Liver (tissue), 7 donors: ENCODE measurements at regions not wholly inside any gene's neighbourhood (a gene's known extent, or its start where the extent isn't known, plus 50 kb on each side); places are given as distances from the start of the nearest gene placed in this dataset.

Source experiments
- DNase-seq: peaks from one replicate; pipeline ENCODE4 v3.0.0-alpha.2; 2017; ENCODE audit warnings: low spot score
- H3K27ac ChIP-seq, 2 donors: one replicate each; pipeline ENCODE4 v1.7.0; 2013; ENCODE audit warnings: inconsistent platforms in 2 of 2, low read length in 2 of 2, control low read depth in 1 of 2, low read depth in 1 of 2, mild to moderate bottlenecking in 1 of 2
- H3K27me3 ChIP-seq, 4 donors: one replicate each; pipeline versions ENCODE4 v1.6.1 to v1.7.0; 2013; ENCODE audit warnings: low read length in 3 of 4, inconsistent platforms in 1 of 4, mild to moderate bottlenecking in 1 of 4, moderate library complexity in 1 of 4; ENCODE audit not compliant: control insufficient read depth in 4 of 4, insufficient read depth in 4 of 4
- H3K36me3 ChIP-seq, 4 donors: one replicate each; pipeline versions ENCODE4 v1.6.1 to v1.7.0; 2013; ENCODE audit warnings: low read length in 3 of 4, mild to moderate bottlenecking in 3 of 4, low read depth in 1 of 4, moderate library complexity in 1 of 4; ENCODE audit not compliant: control insufficient read depth in 4 of 4, insufficient read depth in 3 of 4
- H3K4me1 ChIP-seq, 4 donors: one replicate each; pipeline versions ENCODE4 v1.6.1 to v1.7.0; 2013; ENCODE audit warnings: low read length in 3 of 4, mild to moderate bottlenecking in 3 of 4, moderate library complexity in 1 of 4; ENCODE audit not compliant: control insufficient read depth in 4 of 4, insufficient read depth in 4 of 4
- H3K4me3 ChIP-seq, 3 donors: one replicate each; pipeline versions ENCODE4 v1.6.1 to v1.7.0; 2013; ENCODE audit warnings: low read length in 3 of 3, control low read depth in 1 of 3, low read depth in 1 of 3, mild to moderate bottlenecking in 1 of 3
- H3K9ac ChIP-seq, 2 donors: one replicate each; pipeline ENCODE4 v1.7.0; 2013; ENCODE audit warnings: low read length in 2 of 2, mild to moderate bottlenecking in 2 of 2, moderate library complexity in 2 of 2, control low read depth in 1 of 2, low read depth in 1 of 2
- H3K9me3 ChIP-seq, 4 donors: one replicate each; pipeline versions ENCODE4 v1.6.1 to v1.7.0; 2013; ENCODE audit warnings: low read length in 3 of 4; ENCODE audit not compliant: control insufficient read depth in 4 of 4
- FOXA1 ChIP-seq: IDR thresholded peaks from 2 replicates; pipeline ENCODE4 v1.6.1; 2016; ENCODE audit warnings: antibody characterized with exemption
- FOXA2 ChIP-seq: IDR thresholded peaks from 2 replicates; pipeline ENCODE4 v1.6.1; 2016; ENCODE audit warnings: antibody characterized with exemption
- GABPA ChIP-seq, 2 donors: IDR thresholded peaks in 1 of 2; conservative IDR thresholded peaks in 1 of 2; 2 replicates each; pipeline ENCODE4 v1.6.1; 2016; ENCODE audit warnings: antibody characterized with exemption in 2 of 2, mild to moderate bottlenecking in 1 of 2, moderate library complexity in 1 of 2
- HNF4A ChIP-seq, 2 donors: conservative IDR thresholded peaks; 2 replicates each; pipeline ENCODE4 v1.6.1; 2016; ENCODE audit warnings: antibody characterized with exemption in 2 of 2, mild to moderate bottlenecking in 2 of 2
- JUND ChIP-seq, 2 donors: IDR thresholded peaks; 2 replicates each; pipeline ENCODE4 v1.6.1; 2016; ENCODE audit warnings: antibody characterized with exemption in 2 of 2
- MAX ChIP-seq: IDR thresholded peaks from 2 replicates; pipeline ENCODE4 v1.6.1; 2016; ENCODE audit warnings: antibody characterized with exemption
- NR2F2 ChIP-seq: IDR thresholded peaks from 2 replicates; pipeline ENCODE4 v1.6.1; 2016; ENCODE audit warnings: antibody characterized with exemption
- RAD21 ChIP-seq, 2 donors: IDR thresholded peaks; 2 replicates each; pipeline ENCODE4 v1.6.1; 2016; ENCODE audit warnings: antibody characterized with exemption in 2 of 2, mild to moderate bottlenecking in 2 of 2
- REST ChIP-seq: IDR thresholded peaks from 2 replicates; pipeline ENCODE4 v1.6.1; 2016; ENCODE audit warnings: antibody characterized with exemption, mild to moderate bottlenecking
- SP1 ChIP-seq: IDR thresholded peaks from 2 replicates; pipeline ENCODE4 v1.6.1; 2018; ENCODE audit warnings: antibody characterized with exemption, mild to moderate bottlenecking
- TAF1 ChIP-seq: conservative IDR thresholded peaks from 2 replicates; pipeline ENCODE4 v1.6.1; 2016; ENCODE audit warnings: antibody characterized with exemption, mild to moderate bottlenecking
- YY1 ChIP-seq: IDR thresholded peaks from 2 replicates; pipeline ENCODE4 v1.6.1; 2016; ENCODE audit warnings: antibody characterized with exemption, mild to moderate bottlenecking
- ZBTB33 ChIP-seq: IDR thresholded peaks from 2 replicates; pipeline ENCODE4 v1.6.1; 2016; ENCODE audit warnings: antibody characterized with exemption
- WGBS: extraction: QIAGEN DNeasy Blood & Tissue Kit; methylation state at CpG from one replicate; pipeline ENCODE4 v1.1.7; 2013; 5-methylcytosine and 5-hydroxymethylcytosine counted together
- TF ChIP-seq, protein P1 (sequence below): IDR thresholded peaks from 2 replicates; pipeline ENCODE4 v1.6.1; 2016; ENCODE audit warnings: antibody characterized with exemption
- donor health status: healthy.
- donor health status: healthy.
- donor health status: healthy.
- donor health status: healthy.

- H3K27ac ChIP-seq: no peak overlapping the region
- H3K4me1 ChIP-seq: peaks cover 0 to 10% (median 2%) of the 10 kb centered on the region in 4 donors
- no peak overlapping the region for H3K9ac ChIP-seq
- TF ChIP-seq TAF1: no peak
- no peak for DNase-seq
- H3K4me3 ChIP-seq: no peak overlapping the region
- H3K36me3 ChIP-seq: no peaks in the 10 kb centered on the region
- no peaks in the 10 kb centered on the region for H3K9me3 ChIP-seq
- 92% methylated on average over 6 of the region's 6 CpGs for WGBS
- H3K27me3 ChIP-seq: no peaks in the 10 kb centered on the region
Observed at GRCh38 chr15:70563561-70564095, 199.7 kb downstream of the UACA start.

DNA sequence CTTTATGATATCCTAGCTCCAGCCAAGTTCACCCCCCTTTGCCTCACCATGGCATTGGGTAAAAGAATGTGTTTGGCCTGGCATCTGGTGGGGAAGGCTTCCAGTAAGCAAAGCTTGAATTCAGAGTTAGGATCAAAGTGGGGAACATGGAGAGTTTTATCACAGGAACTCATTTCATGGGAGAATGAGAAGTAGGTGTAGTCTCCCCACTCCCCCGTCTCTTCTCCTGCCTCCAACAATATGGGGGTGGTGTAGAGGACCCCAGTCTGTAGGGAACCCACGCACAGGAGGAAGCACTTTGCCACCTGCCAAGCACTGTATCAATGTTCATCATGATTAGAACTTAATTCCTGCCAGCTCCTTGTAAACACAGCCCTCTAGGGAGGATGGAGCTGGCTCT is 200.5 kb downstream of the UACA start:
- no peak for TF ChIP-seq MAX
- TF ChIP-seq ZBTB33: no peak
- TF ChIP-seq FOXA1: no peak
- TF ChIP-seq REST: no peak
- TF ChIP-seq FOXA2: no peak
- TF ChIP-seq TAF1: no peak
- Histone ChIP-seq H3K9ac (no peak overlapping the region), H3K36me3 (no peaks in the 10 kb centered on the region), H3K27ac (no peak overlapping the region), H3K4me3 (no peak overlapping the region), H3K9me3 (no peaks in the 10 kb centered on the region), H3K27me3 (no peaks in the 10 kb centered on the region), H3K4me1 (peaks cover 0 to 10% (median 3%) of the 10 kb centered on the region in 4 donors)
- 78% methylated on average over 2 of the region's 2 CpGs for WGBS
- no peak for DNase-seq

DNA sequence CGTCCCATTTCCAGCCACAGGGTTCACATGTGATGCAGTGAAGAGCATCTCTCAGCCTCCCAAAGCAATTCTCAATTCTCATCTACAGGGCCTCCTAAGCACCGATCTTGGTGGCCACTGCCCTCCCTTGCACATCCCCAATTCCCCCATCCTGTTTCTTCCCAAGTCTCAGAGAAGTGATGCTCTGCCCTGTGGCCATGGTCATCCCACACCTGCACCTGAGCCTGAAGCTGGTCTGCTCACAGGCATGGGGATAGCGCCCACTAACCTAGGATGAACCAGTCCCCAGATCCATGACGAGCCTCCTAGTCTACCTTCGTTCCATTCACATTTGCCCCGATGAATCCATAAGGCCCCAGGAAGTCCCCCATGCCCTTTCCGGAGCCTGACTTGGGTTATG is 201.5 kb downstream of the UACA start:
- WGBS: 90% methylated on average over 7 of the region's 7 CpGs
- Histone ChIP-seq H3K36me3 (no peaks in the 10 kb centered on the region), H3K9ac (no peak overlapping the region), H3K4me1 (peaks cover 0 to 10% (median 3%) of the 10 kb centered on the region in 4 donors), H3K4me3 (no peak overlapping the region), H3K9me3 (no peaks in the 10 kb centered on the region), H3K27ac (no peak overlapping the region), H3K27me3 (no peaks in the 10 kb centered on the region)
- no peak for DNase-seq
- TF ChIP-seq HNF4A (conservative IDR thresholded peaks at IDR 0.05) (no peak), GABPA (IDR thresholded peaks at IDR 0.05 in 1 of 2, conservative IDR thresholded peaks at IDR 0.05 in 1 of 2) (no peak), SP1 (no peak), ZBTB33 (no peak), RAD21 (IDR thresholded peaks at IDR 0.05) (no peak), FOXA2 (no peak), TAF1 (no peak), REST (no peak), MAX (no peak), NR2F2 (no peak), YY1 (no peak), JUND (IDR thresholded peaks at IDR 0.05) (no peak)
- TF ChIP-seq, protein P1, sequence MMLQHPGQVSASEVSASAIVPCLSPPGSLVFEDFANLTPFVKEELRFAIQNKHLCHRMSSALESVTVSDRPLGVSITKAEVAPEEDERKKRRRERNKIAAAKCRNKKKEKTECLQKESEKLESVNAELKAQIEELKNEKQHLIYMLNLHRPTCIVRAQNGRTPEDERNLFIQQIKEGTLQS: no peak
